HG03135 (cell line): ENCODE measurements at regions not wholly inside any gene's neighbourhood (a gene's known extent, or its start where the extent isn't known, plus 50 kb on each side); places are given as distances from the start of the nearest gene placed in this dataset.
"Not testable (repeated sequence)": the region's sequence is repeated elsewhere in the genome, so short reads cannot be mapped to it uniquely, and the experiment has no call there.

ENCODE experiments used
- ATAC-seq: cut with Tn5 transposase; IDR thresholded peaks from one replicate; pipeline ENCODE4 v1.9.1; 2021; ENCODE audit warnings: mild to moderate bottlenecking, moderate library complexity; ENCODE audit not compliant: unreplicated experiment

DNA sequence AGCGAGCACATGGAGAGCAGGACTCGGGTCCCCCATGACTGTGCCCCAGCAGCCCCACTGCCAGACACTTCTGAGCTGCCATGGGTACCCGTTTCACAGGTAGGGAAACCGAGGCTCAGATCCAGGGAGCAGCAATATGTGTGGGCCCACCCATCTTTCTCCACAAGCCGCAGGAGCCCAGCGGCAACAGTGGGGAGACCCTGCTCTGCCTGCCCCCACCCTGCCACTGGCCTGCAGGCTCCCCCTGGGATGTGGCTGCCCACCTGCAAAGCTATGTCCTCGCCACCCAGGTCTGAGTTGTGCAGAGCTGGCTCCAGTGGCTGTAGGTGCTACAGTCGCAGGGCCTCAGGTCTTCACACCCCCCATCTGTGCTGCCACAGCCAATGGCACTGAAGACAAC lies 50.6 kb upstream of the C1QTNF9B start:
- ATAC-seq = no peak

DNA sequence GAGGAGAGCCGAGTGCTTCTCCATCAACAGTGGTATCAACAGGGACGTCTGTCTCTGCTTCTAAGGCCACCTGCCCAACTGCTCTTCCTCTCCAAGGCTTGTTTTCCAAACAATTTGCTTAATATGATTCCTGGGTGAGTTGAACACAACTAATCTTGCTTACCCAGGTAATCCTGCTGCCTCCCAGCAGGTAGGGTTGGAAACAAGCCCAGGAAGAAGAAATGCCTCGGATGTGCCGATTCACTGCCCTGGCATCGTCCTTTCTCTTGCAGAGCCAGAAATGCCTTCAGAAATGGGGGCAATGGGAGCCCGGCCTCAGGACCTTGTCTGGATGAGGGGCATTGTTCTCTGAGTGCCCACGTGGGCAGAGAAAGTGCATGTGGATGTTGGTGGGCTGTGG lies 51.9 kb upstream of the C1QTNF9B start:
- no peak for ATAC-seq

DNA sequence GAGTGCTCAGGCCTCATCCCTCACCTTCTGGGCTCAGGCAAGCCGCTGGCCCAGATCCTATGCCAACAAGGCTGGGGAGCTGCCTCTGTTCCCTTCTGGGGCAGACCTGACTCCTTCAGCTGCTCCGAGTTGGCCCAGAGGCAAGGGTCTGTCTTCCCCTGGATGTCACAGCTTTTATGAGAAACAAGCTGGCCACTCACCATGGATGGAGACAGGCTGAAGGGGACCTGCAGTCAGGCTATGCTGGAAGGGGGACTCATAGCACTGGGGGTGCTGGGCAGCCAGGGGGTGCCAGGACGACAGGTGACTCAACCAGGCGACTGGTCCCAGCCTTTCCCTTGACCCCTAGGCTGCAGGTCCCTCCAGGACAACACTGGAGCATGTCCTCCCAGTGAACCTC lies 52.4 kb upstream of the C1QTNF9B start:
- no peak for ATAC-seq

DNA sequence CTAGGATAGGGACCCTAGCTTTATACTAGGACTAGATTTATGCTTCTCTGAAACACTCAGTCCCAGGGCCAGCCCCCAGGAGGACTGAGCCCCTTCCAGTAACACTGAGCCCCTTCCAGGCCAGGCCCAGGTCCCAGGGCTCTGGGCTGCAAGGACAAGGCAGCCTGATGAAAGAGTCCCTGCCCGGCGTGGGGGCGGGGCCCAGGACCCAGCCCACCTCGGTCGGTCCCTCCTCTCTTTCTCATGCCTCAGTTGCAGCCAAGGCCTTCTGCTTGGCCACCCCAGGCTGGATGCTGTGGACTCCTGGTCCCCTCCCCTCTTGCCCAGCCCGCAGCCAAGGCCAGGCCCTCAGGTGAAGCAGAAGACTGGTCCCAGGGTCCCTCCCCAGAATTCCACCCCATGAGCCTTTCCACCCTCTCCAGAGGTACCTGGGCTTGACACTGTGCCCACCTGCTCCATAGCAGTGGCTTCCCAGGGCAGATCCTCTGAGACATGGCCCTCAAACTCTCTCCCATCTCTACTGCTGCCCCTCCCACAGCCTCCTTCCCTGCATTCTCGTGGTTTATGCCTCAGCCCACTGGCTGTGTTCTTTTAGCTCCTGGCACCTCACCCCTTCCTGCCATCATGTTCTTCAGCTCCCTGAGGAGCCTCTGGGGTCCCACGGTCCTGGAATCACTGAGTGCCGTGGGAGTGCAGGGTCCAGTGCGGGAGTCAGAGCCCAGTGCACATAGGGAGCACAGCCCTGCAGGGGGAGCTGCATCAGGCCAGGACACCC lies 53.6 kb upstream of the C1QTNF9B start:
- ATAC-seq = no peak

DNA sequence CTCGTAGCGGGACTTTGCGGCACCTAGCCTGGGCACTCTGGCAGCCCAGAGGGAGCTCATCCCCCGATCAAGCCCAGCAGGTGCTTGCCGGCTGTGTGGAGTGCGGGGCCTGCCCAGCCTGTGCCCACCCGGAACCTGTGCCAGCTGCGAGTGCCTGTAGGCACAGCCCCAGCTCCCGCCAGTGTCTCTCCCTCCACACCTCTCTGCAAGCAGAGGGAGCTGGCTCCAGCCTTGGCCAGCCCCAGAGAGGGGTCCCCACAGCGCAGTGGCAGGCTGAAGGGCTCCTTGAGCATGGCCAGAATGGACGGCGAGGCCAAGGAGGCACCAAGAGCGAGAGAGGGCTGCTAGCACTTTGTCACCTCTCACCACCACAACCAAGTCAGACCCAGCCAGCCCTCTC lies 55.5 kb upstream of the C1QTNF9B start:
- no peak for ATAC-seq

DNA sequence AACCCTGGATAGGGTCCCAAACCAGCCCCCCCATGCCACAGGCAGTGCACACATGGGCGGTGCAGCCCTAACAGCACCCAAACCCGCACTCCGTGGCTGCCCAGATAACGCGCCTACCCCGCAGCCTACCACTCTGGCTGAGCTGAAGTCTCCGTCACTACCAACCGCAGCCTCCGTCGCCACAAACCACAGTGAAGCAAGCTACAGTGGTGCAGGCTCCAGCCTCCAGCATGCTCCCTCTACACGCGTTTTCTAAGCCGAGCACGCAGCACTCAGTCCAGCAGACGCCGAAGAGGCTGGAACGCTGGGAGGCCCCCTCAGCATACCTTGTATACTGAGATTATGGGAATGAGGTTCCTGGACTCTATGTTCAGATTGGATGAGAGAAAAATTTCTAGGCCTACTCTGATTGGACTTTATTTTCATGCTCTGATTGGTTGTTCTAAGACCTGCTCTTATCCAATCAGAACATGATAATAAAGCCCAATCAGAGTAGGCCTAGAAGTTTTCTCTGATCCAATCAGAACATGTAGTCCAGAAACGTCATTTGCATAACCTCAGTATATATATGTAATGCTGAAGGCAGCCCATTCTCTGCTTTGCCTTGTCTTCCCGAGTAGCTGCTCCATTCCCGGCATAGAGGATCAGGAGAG lies 56.7 kb upstream of the C1QTNF9B start:
- no peak for ATAC-seq

DNA sequence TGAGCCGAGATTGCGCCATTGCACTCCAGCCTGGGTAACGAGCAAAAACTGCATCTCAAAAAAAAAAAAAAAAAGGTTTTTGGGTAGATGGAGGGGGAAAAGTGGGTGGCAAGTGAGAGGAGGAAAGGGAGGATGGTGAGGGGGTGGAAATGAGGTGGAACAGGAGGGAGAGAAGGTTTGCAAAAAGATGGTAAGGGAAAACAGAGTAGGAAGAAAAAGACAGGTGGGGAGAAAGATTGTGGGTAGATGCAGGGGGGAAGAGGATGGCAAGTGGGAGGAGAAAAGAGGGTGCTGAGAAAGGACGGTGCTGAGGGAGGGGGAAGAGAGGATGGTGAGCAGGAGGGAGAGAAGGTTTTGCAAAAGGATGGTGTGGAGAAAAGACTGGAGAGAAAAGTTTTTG lies 57.8 kb upstream of the C1QTNF9B start:
- ATAC-seq = no peak

DNA sequence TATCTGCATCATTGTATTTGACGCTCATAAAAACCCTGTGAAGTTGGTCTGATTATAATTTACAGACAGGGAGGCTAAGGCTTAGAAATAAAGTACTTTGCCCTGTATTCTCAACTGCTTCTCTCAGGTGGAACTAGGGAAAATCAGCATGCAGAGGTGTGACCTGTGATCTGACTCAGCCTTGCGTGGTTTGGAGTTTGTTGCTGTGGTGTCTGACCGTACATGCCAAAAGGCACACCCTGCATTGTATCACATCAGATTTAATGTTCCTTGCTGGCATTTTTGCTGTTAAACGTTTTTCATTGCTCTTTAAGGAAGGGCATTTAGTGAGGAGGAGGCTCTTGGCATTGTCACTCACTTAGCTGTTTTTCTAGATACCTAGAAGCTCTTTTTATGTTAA lies 58.8 kb upstream of the C1QTNF9B start:
- no peak for ATAC-seq

DNA sequence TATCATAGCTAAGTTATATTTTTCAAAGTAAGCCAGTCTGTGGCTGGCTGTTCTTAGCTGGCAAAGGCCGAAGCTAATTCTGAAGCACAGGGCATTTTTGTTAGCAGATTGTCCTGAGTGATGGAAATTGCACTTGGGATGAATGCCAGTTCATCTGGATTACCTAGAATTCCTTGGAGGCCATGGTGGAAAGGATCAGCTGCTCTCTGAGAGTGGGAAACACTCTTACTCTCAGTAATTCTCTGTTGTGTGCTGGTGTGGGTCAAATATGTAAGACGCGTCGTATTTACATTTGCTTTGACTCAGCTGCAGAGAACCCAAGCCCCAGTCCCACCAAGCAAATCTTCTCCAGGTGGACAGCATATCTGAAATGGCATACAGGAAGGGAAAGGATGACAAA lies 60.7 kb upstream of the C1QTNF9B start:
- no peak for ATAC-seq

DNA sequence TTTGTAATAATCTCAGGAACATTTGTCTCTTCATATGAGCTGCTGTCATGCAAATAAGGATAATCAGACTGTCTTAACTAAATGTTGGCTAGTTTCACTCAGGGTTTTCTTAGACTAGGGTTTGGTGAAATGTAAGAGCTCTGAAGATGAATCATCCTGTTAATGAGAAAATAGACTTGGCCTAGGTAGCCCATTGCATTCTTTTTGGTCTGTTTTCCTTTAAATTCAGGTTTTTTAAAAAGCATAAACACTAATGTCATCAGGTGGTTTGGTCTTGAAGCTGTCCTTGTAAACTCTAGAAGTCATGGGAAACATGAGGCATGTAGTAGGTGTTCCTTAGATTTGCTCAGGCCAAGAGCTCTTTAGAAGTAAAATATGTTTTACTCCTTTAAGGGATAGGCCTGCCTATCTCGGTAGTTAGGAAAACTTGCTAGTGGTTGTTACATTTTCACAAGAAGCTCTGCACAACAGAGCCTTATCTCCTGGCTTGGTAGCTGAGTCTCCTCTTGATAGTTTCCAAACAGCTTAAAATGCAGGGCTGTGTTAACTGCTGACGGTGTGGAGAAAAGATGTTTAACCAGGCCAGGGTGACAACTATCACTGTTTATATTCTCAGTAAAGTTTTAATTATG lies 62.0 kb upstream of the C1QTNF9B start:
- ATAC-seq = no peak

DNA sequence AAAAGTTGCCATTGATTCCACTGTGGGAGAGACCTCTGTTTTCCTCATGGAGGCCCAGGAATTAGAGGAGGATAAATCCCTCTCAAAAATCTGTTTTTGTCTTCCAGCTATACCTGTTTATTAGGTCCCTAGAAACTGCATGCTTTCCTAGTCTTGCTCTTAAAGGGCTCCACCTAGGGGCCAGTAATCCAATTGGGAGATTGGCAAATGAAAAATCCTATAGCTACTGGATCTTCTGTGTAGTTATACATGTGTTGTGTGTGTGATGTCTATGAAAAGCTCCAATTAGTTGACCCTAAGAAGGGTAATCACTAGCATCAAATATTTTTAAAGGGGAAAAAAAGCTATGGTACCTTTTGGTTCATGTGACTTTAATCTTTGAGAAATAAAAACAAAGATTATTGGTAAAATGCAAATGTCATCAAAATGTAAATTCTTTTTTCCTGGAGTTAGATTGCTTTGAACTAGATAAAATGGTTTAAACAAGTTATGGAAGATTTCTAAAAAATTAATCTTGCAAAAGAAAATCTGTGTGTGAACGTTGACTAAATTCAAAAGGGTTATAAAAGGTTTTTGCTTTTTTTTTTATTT lies 63.4 kb upstream of the C1QTNF9B start:
- ATAC-seq = no peak

DNA sequence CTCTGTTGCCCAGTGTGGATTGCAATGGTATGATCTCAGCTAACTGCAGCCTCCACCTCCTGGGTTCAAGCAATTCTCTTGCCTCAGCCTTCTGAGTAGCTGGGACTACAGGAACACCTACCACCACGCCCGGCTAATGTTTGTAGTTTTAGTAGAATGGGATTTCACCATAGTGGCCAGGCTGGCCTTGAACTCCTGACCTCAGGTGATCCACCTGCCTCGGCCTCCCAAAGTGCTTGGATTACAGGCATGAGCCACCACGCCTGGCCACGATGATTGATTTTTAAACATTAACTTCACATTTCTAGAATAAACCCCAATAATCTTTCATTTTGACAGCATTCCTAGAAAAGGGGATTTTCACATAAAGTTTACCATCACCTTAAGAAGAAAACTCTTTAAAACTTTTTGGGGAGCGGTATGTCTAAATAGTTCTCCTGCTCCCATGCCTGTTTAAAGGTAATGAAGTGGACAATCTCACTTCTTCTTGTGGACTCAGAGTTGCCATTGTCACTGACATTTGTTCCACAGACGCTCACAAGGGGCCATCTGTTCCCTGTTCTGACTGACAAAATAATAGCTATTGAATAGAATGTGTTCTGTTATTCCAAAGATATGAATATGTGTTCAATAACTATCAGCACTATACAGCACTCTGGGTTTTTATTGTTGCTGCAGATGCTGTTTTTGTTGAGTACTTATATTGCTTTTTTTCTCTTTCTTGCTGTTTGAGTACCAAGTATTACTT lies 66.1 kb upstream of the C1QTNF9B start:
- no peak for ATAC-seq

DNA sequence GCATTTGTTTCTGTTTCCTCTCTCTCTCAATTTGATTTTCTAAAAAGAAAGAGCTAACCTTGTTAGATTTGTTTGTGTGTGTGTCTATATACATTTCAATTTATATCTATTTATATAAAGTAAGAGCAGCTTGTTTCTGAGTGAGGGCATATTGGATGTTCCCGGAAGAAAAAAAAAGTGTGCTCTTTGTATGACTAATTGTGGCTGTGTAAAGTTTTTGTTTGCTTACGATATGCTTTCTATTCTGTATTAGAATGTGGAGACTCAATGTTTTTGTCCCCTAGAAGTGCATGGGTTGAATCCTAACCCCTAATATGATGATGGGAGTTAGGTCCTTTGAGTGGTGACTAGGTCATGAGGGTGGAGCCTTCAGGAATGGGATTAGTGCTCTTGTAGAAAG lies 66.6 kb upstream of the C1QTNF9B start:
- ATAC-seq = no peak

DNA sequence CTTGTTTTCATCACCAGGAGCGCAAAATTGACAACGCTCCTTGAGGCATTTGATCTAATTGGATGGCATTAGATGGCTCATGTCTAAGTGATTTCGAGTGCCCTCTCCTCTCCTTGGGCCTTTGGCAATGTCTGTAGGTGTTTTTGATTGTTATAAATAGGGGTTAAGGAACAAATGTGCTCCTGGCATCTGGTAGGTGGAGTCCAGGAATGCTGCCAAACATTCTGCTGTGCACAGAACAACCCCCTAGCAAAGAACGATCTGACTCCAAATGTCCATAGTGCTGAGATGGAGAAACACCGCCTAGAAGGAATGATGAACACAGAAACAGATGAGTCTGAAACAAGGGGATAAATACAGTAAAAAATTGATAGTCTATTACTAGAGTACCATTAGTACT lies 68.0 kb upstream of the C1QTNF9B start:
- no peak for ATAC-seq

DNA sequence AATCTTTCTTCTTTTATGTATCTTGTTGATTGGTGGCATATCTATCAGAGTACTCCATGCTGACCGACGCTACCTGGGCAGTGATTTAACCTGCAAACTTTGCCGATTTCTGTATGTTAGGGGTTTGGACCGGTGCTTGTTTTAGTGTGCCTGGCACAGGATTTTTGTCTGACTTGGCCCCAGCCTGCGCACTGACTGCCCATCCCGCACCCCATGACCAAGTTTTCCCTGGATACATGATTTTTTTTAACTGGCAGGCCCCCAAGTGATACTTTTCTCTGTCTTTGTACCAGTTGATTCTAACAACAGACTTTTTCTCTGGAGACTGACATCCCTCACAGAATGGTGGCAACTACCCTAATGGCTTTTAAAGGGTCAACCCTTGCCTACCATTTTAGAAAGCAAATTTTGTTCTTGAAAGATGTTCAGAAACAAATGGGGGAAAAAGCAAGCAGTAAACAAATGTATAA lies 69.0 kb upstream of the C1QTNF9B start:
- ATAC-seq = no peak

DNA sequence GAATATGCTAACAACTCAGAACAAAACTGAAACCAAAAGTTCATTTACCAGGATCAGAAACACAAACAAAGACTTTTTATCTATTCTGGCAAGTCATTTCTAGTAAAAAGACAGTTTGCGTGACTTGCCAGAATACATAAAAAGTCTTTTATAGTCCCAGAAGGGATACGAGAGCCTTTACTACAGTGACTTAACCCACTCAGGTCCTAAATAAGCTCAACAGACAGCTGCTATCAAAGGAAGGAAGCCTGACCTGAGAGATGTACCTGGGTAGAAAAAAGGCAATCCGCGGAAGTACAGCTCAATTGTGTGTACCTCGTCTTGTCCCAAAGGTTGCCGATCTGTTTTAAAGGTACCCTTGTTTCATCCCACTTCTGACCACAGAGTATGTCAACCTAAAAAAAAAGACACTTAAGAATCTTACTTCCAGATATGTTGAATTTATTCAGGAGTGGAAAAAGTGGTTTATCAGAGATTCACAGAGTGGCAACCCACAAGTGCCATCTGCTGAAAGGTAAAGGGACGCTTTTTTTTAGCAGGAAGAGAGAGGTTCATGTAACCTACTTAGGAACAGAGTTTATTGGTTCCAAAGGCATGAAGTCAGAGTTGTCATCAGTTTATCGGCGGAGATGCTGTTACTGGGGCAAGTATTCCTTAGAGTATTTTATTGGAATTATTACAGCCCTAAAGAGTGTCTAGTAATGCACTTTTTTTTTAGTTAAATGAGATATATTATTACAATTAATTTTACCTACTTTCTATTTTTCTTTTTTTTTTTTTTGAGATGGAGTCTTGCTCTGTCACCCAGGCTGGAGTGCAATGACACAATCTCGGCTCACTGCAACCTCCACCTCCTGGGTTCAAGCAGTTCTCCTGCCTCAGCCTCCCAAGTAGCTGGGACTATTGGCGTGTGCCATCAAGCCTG lies 69.7 kb upstream of the C1QTNF9B start:
- no peak for ATAC-seq

DNA sequence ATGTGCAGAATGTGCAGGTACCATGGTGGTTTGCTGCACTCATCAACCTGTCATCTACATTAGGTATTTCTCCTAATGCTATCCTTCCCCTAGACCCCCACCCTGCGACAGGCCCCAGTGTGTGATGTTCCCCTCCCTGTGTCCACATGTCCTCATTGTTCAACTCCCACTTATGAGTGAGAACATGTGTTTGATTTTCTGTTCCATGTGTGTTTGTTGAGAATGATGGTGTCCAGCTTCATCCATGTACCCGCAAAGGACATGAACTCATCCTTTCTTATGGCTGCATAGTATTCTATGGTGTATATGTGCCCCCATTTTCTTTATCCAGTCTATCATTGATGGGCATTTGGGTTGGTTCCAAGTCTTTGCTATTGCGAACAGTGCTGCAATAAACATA lies 70.5 kb upstream of the C1QTNF9B start:
- ATAC-seq = not testable (repeated sequence)

DNA sequence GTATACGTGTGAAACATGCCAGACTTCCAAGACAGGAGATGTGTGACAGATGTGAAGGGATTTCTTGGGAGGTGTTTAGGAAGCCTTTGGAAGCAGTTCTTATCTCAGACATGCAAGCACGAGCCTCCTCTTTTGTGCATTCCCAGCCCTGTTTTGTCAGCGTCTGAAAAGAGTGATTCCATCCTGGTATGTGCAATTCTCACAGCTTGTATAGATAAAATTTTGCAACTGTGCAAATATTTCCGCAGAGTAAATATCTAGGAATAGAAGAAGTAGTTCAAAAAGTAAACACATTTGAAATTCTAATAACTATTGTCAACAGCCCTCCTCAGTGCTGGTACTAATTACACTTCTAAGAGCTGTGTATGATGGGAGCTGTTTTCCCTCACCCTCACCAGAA lies 72.3 kb upstream of the C1QTNF9B start:
- no peak for ATAC-seq

DNA sequence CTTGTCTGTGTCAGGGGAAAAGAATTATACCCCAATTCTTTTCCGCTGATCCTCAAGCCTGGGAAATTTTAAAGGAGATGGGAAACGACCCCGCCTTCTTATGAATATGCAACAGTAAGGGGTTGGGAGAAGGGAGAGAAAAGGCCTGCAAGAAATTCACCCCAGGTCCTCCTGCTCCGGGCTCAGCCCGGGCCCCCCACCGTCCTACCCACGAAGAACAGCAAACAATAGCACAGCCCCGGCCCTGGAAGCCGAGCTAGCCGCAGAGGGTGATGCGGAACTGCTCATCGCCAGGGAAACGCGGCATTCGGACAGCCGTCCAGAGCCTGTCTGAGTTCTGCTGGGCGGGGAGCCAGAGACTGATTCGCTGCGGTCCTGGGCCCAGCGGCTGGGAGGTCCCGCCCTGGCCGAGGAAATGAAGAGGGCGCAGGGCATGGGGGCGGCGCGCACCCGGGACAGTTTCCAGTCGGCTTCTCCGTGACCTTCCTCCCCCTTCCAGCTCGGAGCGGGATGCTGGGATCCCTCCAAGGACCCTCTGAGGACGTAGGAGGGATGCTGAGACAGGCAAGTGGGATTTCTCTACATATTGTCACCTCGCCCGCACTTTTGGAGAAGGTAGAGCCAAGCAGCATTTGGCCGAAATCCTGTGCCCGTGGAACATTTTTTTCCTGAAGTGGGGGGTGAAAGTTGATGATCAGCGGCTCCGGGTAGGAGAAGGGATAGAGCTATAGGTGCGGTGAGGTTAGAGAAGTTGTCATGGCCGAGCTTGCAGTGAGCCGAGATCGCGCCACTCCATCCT lies 82.3 kb upstream of the C1QTNF9B start:
- peak; percentile 68 for ATAC-seq
